ENCODE measurements at regions not wholly inside any gene's neighbourhood (a gene's known extent, or its start where the extent isn't known, plus 50 kb on each side); places are given as distances from the start of the nearest gene placed in this dataset.

- H3K4me3 ChIP-seq, result no peak overlapping the region
- H3K27ac ChIP-seq, result peak overlapping the region in 3 of 12 donors; percentile 13 to 60 (median 29)
- H3K36me3 ChIP-seq, result no peaks in the 10 kb centered on the region
- intact Hi-C loops (cut with DNase I), result no loop called here
- TF ChIP-seq POLR2A (IDR thresholded peaks at IDR 0.05) (no peak), CTCF (IDR thresholded peaks at IDR 0.05) (no peak)
- no peak for DNase-seq
- no peaks in the 10 kb centered on the region for H3K9me3 ChIP-seq
- no peaks in the 10 kb centered on the region for H3K27me3 ChIP-seq
- WGBS, 4 donors, result 90 to 96% (median 94%) methylated on average over 3 of the region's 3 CpGs
- peaks cover 0 to 25% (median 11%) of the 10 kb centered on the region in 12 donors for H3K4me1 ChIP-seq
- no peak for ATAC-seq
Measured at GRCh38 chr2:182543741-182544525, 117.1 kb upstream of the PDE1A start.

GRCh38 chr2:182545420-182546167, 118.8 kb upstream of the PDE1A start:
- peak overlapping the region in 4 of 12 donors; percentile 2 to 60 (median 22) for H3K27ac ChIP-seq
- no peak for DNase-seq
- peaks cover 0 to 30% (median 11%) of the 10 kb centered on the region in 12 donors for H3K4me1 ChIP-seq
- no peak for ATAC-seq
- WGBS, 4 donors, result 66 to 79% (median 73%) methylated on average over 3 of the region's 3 CpGs
- H3K36me3 ChIP-seq, result no peaks in the 10 kb centered on the region
- no peaks in the 10 kb centered on the region for H3K27me3 ChIP-seq
- intact Hi-C loops (cut with DNase I), result no loop called here
- TF ChIP-seq POLR2A (IDR thresholded peaks at IDR 0.05) (no peak), CTCF (IDR thresholded peaks at IDR 0.05) (no peak)
- no peaks in the 10 kb centered on the region for H3K9me3 ChIP-seq
- H3K4me3 ChIP-seq, result no peak overlapping the region

GRCh38 chr2:182548031-182548950, 121.5 kb upstream of the PDE1A start:
- TF ChIP-seq POLR2A (IDR thresholded peaks at IDR 0.05) (no peak), CTCF (IDR thresholded peaks at IDR 0.05) (no peak)
- DNase-seq (no peak), ATAC-seq (peak; percentile 3 to 57 (median 38))
- Histone ChIP-seq H3K27ac (peak overlapping the region in 11 of 12 donors; percentile 6 to 59 (median 32)), H3K27me3 (no peaks in the 10 kb centered on the region), H3K4me1 (peaks cover 0 to 21% (median 8%) of the 10 kb centered on the region in 12 donors), H3K9me3 (no peaks in the 10 kb centered on the region), H3K4me3 (peak overlapping the region in 7 of 12 donors; percentile 11 to 29 (median 13)), H3K36me3 (no peaks in the 10 kb centered on the region)
- intact Hi-C loops (cut with DNase I), result no loop called here
- 24 to 48% (median 26%) methylated on average over 7 of the region's 7 CpGs for WGBS, 4 donors
